LNCAP (cell line): ENCODE measurements at regions not wholly inside any gene's neighbourhood (a gene's known extent, or its start where the extent isn't known, plus 50 kb on each side); places are given as distances from the start of the nearest gene placed in this dataset.

Experiments
- CTCF ChIP-seq: fragments of 450-650 bp; IDR thresholded peaks from 2 replicates; pipeline ENCODE4 v1.5.1; 2017; ENCODE audit warnings: mild to moderate bottlenecking

- no peak for TF ChIP-seq CTCF
These were observed 311.6 kb downstream of the MIAT start for GRCh38 chr22:26968859-26969523.

- TF ChIP-seq CTCF: no peak
These were observed 313.5 kb downstream of the MIAT start for GRCh38 chr22:26970809-26971394.

- TF ChIP-seq CTCF: no peak
These were observed 314.9 kb downstream of the MIAT start for GRCh38 chr22:26972286-26972685.

GRCh38 chr22:26974034-26974433, 316.6 kb downstream of the MIAT start:
- no peak for TF ChIP-seq CTCF

GRCh38 chr22:26974914-26975803, 317.8 kb downstream of the MIAT start:
- TF ChIP-seq CTCF: no peak

GRCh38 chr22:26975865-26976264, 318.5 kb downstream of the MIAT start:
- no peak for TF ChIP-seq CTCF

GRCh38 chr22:26977741-26978376, 320.5 kb downstream of the MIAT start:
- TF ChIP-seq CTCF: no peak
